Motor neuron (in vitro differentiated cells): ENCODE measurements at regions not wholly inside any gene's neighbourhood (a gene's known extent, or its start where the extent isn't known, plus 50 kb on each side); places are given as distances from the start of the nearest gene placed in this dataset.

ENCODE experiments used
- ATAC-seq, 8 experiments: fragments of 200-7000 bp; cut with Tn5 transposase; replicated peaks in 6 of 8; 2 replicates each; pipeline ENCODE4 v1.8.0; 2021; ENCODE audit warnings: mild to moderate bottlenecking in 8 of 8, moderate library complexity in 8 of 8
- H3K27ac ChIP-seq, 2 donors: fragments of 250-450 bp; sonication (Bioruptor Pico); 2 replicates each; pipeline ENCODE4 v1.9.0; 2021; ENCODE audit warnings: antibody characterized with exemption in 2 of 2, mild to moderate bottlenecking in 2 of 2, moderate library complexity in 1 of 2
- H3K4me1 ChIP-seq, 2 donors: fragments of 250-450 bp; sonication (Bioruptor Pico); replicated peaks in 1 of 2; 2 replicates each; pipeline ENCODE4 v1.6.1; 2021; ENCODE audit warnings: antibody characterized with exemption in 2 of 2, mild to moderate bottlenecking in 2 of 2, moderate library complexity in 1 of 2
- H3K4me3 ChIP-seq, 5 donors: fragments of 250-450 bp; sonication (Bioruptor Pico); 2 replicates each; pipeline ENCODE4 v1.9.0; 2021; ENCODE audit warnings: antibody characterized with exemption in 5 of 5, mild to moderate bottlenecking in 5 of 5, moderate library complexity in 4 of 5
- WGBS, 10 experiments: fragments of 450-650 bp; shearing (Covaris generic); methylation state at CpG; one replicate each; pipeline ENCODE4 v1.0.0; 2022; 5-methylcytosine and 5-hydroxymethylcytosine counted together
- in situ Hi-C, 9 experiments: fragments of 400-800 bp; cut with MboI; loops; one replicate each; pipeline ENCODE4 v1.15.0; 2021; ENCODE audit warnings: low sequenced_read_pairs in 9 of 9, low pct_unique_long_range_greater_than_20kb in 2 of 9; ENCODE audit not compliant: unreplicated experiment in 9 of 9

DNA sequence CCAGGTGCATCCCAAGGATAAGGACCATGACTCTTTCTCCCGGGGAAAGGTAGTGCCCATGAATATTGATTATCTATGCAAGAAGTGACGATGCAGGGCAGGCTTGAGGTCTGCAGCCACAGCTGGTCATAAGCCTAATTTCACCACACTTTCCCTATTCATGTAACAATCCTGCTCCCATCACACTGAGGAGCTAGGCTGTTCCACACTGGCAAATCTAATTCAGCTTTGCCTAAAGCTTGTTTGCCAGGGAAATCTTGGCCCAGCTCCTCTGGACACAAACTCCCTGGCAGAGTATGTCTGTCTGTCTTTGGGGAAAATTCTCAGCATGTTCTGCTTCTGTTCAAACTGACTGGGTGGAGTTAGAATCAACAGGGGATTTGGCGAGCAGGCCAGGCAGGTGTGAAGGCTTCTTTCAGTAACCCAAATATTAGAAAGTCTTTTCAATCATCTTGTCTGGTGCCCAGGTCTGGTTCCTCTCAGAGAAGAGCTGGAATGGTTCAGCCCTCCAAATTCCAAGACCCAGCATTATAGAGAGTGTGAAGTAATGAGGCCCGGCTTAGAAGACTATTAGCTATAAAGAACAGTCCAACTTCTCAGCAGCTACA, 88.5 kb upstream of the SPDL1 start:
- H3K4me3 ChIP-seq: no peak overlapping the region
- WGBS, 10 experiments: 0 to 83% (median 78%) methylated on average over 1 to 4 of the region's 4 CpGs; no CpG with 5 or more reads in 4 of the 10 experiments
- H3K27ac ChIP-seq: no peak overlapping the region
- H3K4me1 ChIP-seq: no peaks in the 10 kb centered on the region
- peak in 2 of 8 experiments; percentile 78 to 84 for ATAC-seq
- in situ Hi-C loops: no loop called here

DNA sequence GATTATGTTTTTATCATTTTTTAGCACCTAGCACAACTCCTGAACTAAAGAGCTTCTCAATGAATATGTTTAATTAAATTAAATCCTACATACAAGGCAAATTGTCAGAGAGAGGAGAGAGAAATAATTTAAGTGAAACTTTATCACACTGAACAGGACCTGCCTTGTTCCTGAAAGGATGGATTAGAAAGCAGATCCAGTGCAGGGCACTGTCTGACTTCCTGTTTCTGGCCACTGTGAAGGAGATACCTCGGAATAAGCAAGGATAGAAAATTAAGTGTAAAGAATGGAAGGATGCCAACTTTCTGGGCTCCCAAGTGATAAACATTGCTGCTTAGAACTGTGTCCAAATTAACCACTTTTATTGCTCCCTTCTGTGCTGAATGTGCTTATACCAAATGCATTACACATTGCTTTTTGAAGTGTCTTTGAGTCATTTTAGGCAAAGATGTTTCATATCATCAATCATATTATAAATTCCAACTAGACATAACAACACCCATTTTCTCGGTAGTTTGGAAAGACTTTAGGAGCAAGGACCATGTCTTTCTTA, 89.1 kb upstream of the SPDL1 start:
- in situ Hi-C loops: no loop called here
- Histone ChIP-seq H3K4me3 (no peak overlapping the region), H3K27ac (no peak overlapping the region), H3K4me1 (no peaks in the 10 kb centered on the region)
- 0 to 86% (median 45%) methylated on average over 1 to 2 of the region's 2 CpGs; no CpG with 5 or more reads in 1 of the 10 experiments for WGBS, 10 experiments
- peak in 2 of 8 experiments; percentile 58 to 64 for ATAC-seq

DNA sequence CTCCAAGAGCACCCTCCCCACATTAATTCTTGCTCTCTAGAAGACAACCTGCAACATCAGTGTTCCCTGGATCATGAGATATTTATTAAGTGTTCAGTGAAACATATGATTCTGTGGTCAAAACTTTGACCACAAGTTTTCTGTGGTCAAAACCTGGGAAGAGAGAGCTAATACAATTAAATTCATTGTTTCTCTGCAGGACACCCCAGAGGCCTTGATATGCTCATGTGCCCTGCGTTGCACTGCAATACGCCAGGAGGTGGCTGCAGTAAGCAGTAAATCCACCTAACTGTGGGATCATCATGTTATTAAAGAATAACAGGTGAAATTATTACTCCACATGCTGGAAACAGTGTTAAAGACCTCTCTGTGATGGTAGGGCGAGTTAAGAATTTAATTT, 109.3 kb upstream of the SPDL1 start:
- no peak for ATAC-seq
- Histone ChIP-seq H3K4me3 (no peak overlapping the region), H3K4me1 (no peaks in the 10 kb centered on the region), H3K27ac (no peak overlapping the region)
- in situ Hi-C loops: no loop called here
- 22 to 88% (median 59%) methylated on average over 1 to 3 of the region's 3 CpGs; no CpG with 5 or more reads in 2 of the 10 experiments for WGBS, 10 experiments

DNA sequence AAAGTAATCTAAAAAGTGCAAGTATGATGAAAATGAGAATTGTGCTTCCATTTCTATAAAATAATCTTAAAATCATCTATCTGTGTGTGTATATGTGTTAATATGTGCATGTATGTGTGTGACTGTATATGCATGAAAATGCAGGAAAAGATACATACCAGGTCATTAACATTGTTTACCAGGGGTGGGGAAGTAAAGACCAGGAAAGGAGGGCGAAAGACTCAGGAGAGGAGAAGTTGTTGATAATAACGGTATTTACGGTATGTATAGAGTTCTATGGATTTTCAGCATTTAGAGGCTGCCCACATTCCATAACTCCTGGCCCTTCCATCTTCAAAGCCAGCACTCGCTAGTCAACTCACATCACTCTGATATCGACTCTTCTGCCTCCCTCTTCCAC, 111.0 kb upstream of the SPDL1 start:
- peak in 1 of 8 experiments; percentile 91 for ATAC-seq
- WGBS, 10 experiments: 0 to 100% (median 62%) methylated on average over 1 to 5 of the region's 5 CpGs; no CpG with 5 or more reads in 3 of the 10 experiments
- H3K4me1 ChIP-seq: no peaks in the 10 kb centered on the region
- in situ Hi-C loops: no loop called here
- no peak overlapping the region for H3K27ac ChIP-seq
- no peak overlapping the region for H3K4me3 ChIP-seq

- H3K4me1 ChIP-seq: no peaks in the 10 kb centered on the region
- no peak overlapping the region for H3K27ac ChIP-seq
- no peak overlapping the region for H3K4me3 ChIP-seq
- no peak for ATAC-seq
- 67 to 88% (median 70%) methylated on average over 1 to 4 of the region's 4 CpGs; no CpG with 5 or more reads in 1 of the 10 experiments for WGBS, 10 experiments
- in situ Hi-C loops: no loop called here
Observed at GRCh38 chr5:169471021-169471420, 112.6 kb upstream of the SPDL1 start.

DNA sequence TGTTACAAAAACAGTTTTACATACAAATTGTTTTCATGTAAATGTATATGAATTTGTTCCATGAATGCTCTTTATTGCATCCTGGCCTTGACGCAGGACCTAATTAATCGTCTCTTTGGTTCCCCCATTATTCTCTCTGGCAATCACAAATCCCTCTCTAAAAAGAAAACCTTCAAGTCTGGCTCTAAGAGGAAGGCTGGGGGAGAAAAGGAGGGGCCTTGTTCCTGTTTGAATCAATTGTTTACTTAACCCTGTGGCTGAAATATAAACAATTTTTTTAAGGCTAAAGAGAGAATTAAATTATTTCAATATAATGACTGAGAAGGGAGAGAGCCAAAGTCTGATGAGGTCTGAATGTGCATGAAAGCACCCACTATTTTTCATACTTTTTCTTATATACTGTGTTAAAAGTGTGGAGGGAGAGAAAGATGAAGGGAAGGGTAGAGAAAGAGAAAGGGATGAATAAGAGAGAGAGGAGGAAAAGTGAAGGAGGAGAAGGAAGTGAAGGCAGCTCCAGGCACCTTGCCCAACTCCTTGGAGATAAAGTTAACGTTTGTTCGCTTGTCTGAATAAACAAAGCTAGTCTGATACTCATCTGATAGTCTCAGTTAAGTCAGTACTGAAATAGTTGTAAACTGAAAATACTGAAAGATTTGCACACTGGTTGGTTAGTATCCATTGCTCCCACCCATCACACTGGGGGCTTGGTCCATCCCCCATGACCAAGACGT, 116.4 kb upstream of the SPDL1 start:
- H3K4me3 ChIP-seq: no peak overlapping the region
- no peak overlapping the region for H3K27ac ChIP-seq
- 42 to 96% (median 58%) methylated on average over 2 to 5 of the region's 5 CpGs for WGBS, 10 experiments
- no peak for ATAC-seq
- in situ Hi-C loops: no loop called here
- no peaks in the 10 kb centered on the region for H3K4me1 ChIP-seq

DNA sequence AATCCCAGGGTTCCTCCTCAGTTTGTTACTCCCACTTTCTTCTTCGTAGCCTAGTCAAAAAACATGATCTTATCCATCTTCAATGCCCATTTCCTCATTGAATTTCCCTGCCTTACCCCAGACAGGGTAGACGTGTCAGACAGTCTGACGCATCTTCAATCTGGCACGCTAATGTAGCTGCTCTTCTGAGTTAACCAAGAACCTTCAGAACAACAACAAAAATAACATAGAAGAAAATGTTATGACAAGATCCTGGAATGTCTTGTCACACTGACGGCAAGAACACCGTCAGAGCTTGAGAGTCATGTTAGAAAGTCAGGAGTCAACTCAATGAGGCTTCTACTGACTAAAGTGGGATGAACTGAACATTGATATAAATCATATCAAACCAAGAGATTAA, 122.7 kb upstream of the SPDL1 start:
- no peak overlapping the region for H3K4me3 ChIP-seq
- WGBS, 10 experiments: 67 to 100% (median 92%) methylated on average over 2 to 6 of the region's 6 CpGs; no CpG with 5 or more reads in 1 of the 10 experiments
- in situ Hi-C loops: no loop called here
- no peak overlapping the region for H3K27ac ChIP-seq
- ATAC-seq: no peak
- H3K4me1 ChIP-seq: peaks cover 0 to 6% of the 10 kb centered on the region in 2 donors

DNA sequence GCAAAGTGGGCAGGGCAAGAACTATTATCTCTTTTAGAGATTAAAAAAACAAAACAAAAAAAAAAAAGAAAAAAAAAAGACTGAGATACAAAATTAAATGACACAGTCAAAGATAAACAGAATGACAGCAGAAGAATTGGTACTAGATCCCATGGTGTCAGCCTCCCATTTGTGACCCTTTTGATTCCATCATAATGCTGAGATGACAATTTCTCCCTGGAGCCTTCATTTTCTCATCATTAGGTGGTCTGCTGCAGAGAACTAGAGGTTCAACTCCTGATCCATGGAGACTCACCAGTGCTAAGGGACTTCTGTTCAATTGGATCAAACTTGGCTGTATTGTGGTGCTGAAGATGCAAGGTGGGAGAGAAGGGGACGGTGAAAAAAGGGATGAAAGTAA, 123.5 kb upstream of the SPDL1 start:
- no peak overlapping the region for H3K27ac ChIP-seq
- in situ Hi-C loops: no loop called here
- no peak overlapping the region for H3K4me3 ChIP-seq
- 0 to 100% (median 60%) methylated on average over 1 of the region's 1 CpG; no CpG with 5 or more reads in 3 of the 10 experiments for WGBS, 10 experiments
- peaks cover 0 to 6% of the 10 kb centered on the region in 2 donors for H3K4me1 ChIP-seq
- ATAC-seq: no peak

GRCh38 chr5:169458221-169458620, 125.4 kb upstream of the SPDL1 start:
- no peak for ATAC-seq
- Histone ChIP-seq H3K4me1 (peaks cover 0 to 6% of the 10 kb centered on the region in 2 donors), H3K27ac (no peak overlapping the region), H3K4me3 (no peak overlapping the region)
- 0 to 60% (median 9%) methylated on average over 1 to 5 of the region's 5 CpGs for WGBS, 10 experiments
- in situ Hi-C loops: no loop called here

- no peak overlapping the region for H3K27ac ChIP-seq
Observed at GRCh38 chr5:169450464-169450863, 133.1 kb upstream of the SPDL1 start.

GRCh38 chr5:169448826-169449225, 134.7 kb upstream of the SPDL1 start:
- in situ Hi-C loops: no loop called here
- no peak for ATAC-seq

More at GRCh38 chr5:169450464-169450863, 133.1 kb upstream of the SPDL1 start:
- Histone ChIP-seq H3K4me3 (no peak overlapping the region), H3K4me1 (no peaks in the 10 kb centered on the region)
- 0 to 80% (median 39%) methylated on average over 1 of the region's 1 CpG; no CpG with 5 or more reads in 4 of the 10 experiments for WGBS, 10 experiments
- in situ Hi-C loops: no loop called here
- ATAC-seq: peak in 2 of 8 experiments; percentile 82 to 91

DNA sequence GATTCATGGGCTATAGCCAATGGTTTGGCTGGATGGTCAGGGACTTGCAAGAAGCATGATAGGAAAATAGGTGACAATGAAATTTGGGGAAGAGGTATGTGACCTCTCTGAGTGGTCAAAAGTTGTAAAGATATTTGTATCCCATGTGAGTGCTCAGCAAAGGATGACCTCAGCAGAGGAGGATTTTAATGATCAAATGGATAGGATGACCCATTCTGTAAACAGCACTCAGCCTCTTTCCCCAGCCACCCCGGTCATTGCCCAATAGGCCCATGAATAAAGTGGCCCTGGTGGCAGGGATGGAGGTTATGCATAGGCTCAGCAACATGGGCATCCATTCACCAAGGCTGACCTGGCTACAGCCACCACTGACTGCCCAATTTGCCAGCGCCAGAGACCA, 138.4 kb upstream of the SPDL1 start:
- no peak for ATAC-seq
- 40 to 100% (median 60%) methylated on average over 1 to 2 of the region's 2 CpGs; no CpG with 5 or more reads in 5 of the 10 experiments for WGBS, 10 experiments
- Histone ChIP-seq H3K4me1 (no peaks in the 10 kb centered on the region), H3K27ac (no peak overlapping the region), H3K4me3 (no peak overlapping the region)
- in situ Hi-C loops: no loop called here

More at GRCh38 chr5:169448826-169449225, 134.7 kb upstream of the SPDL1 start:
- WGBS, 10 experiments: 91 to 100% (median 96%) methylated on average over 3 to 5 of the region's 6 CpGs; no CpG with 5 or more reads in 2 of the 10 experiments
- Histone ChIP-seq H3K27ac (no peak overlapping the region), H3K4me1 (no peaks in the 10 kb centered on the region), H3K4me3 (no peak overlapping the region)
